ENCODE measurements at regions not wholly inside any gene's neighbourhood (a gene's known extent, or its start where the extent isn't known, plus 50 kb on each side); places are given as distances from the start of the nearest gene placed in this dataset.

GRCh38 chr18:78424403-78425018, 555.1 kb upstream of the SALL3 start:
- TF ChIP-seq ISL1 (CRISPR knock-in tag; IDR thresholded peaks at IDR 0.05) (no peak), ZNF8 (CRISPR knock-in tag; IDR thresholded peaks at IDR 0.05) (no peak), PPARA (CRISPR knock-in tag; IDR thresholded peaks at IDR 0.05; ENCODE audit: borderline replicate concordance) (no peak), ZNF70 (CRISPR knock-in tag; IDR thresholded peaks at IDR 0.05) (no peak), RARB (CRISPR knock-in tag; IDR thresholded peaks at IDR 0.05) (no peak), ZFP3 (CRISPR knock-in tag; IDR thresholded peaks at IDR 0.05) (no peak)
